ENCODE measurements at regions not wholly inside any gene's neighbourhood (a gene's known extent, or its start where the extent isn't known, plus 50 kb on each side); places are given as distances from the start of the nearest gene placed in this dataset.

- TF ChIP-seq CTCF (conservative IDR thresholded peaks at IDR 0.05; ENCODE audit: low read depth, low read length): no peak
- no peak for TF ChIP-seq EZH2 (IDR thresholded peaks at IDR 0.05; ENCODE audit: borderline replicate concordance, low read depth, low read length, poor library complexity, severe bottlenecking)
Measured at GRCh38 chr7:68783684-68784083, 814.6 kb upstream of the AUTS2 start.

Data from A673 (cell line).